H9 (cell line): ENCODE measurements at regions not wholly inside any gene's neighbourhood (a gene's known extent, or its start where the extent isn't known, plus 50 kb on each side); places are given as distances from the start of the nearest gene placed in this dataset.

Experiments used
- DNase-seq: peaks from one replicate; pipeline ENCODE4 v3.0.0-alpha.2; 2017
- H2AFZ ChIP-seq: one replicate; pipeline ENCODE4 v1.6.1; 2013; ENCODE audit warnings: mild to moderate bottlenecking, low read length, control low read depth, moderate library complexity
- H2AK5ac ChIP-seq: 2 replicates; pipeline ENCODE4 v1.6.1; 2013; ENCODE audit warnings: low read length, control low read depth, mixed read lengths; ENCODE audit not compliant: insufficient read length
- H2BK120ac ChIP-seq: one replicate; pipeline ENCODE4 v1.6.1; 2013; ENCODE audit warnings: low read depth, mild to moderate bottlenecking, low read length, control low read depth, inconsistent platforms; ENCODE audit not compliant: poor library complexity, severe bottlenecking
- H2BK12ac ChIP-seq: 2 replicates; pipeline ENCODE4 v1.6.1; 2013; ENCODE audit warnings: low read length, control low read depth, mixed read lengths, low read depth; ENCODE audit not compliant: insufficient read length
- H2BK15ac ChIP-seq: 2 replicates; pipeline ENCODE4 v1.6.1; 2013; ENCODE audit warnings: low read depth, low read length, control low read depth
- H2BK20ac ChIP-seq: one replicate; pipeline ENCODE4 v1.6.1; 2013; ENCODE audit warnings: low read depth, mild to moderate bottlenecking, low read length, control low read depth, inconsistent platforms; ENCODE audit not compliant: poor library complexity, severe bottlenecking
- H2BK5ac ChIP-seq: 2 replicates; pipeline ENCODE4 v1.6.1; 2013; ENCODE audit warnings: low read length, control low read depth, mixed read lengths; ENCODE audit not compliant: insufficient read length
- H3K14ac ChIP-seq: 2 replicates; pipeline ENCODE4 v1.6.1; 2013; ENCODE audit warnings: low read length, control low read depth; ENCODE audit not compliant: insufficient read depth
- H3K18ac ChIP-seq: 2 replicates; pipeline ENCODE4 v1.6.1; 2013; ENCODE audit warnings: low read depth, mild to moderate bottlenecking, mixed read lengths, low read length, control low read depth; ENCODE audit not compliant: insufficient read length
- H3K23ac ChIP-seq: 2 replicates; pipeline ENCODE4 v1.6.1; 2013; ENCODE audit warnings: low read length, control low read depth, mixed read lengths, low read depth; ENCODE audit not compliant: insufficient read length
- H3K23me2 ChIP-seq: 2 replicates; pipeline ENCODE4 v1.6.1; 2013; ENCODE audit warnings: low read depth, mild to moderate bottlenecking, mixed read lengths, low read length, control low read depth; ENCODE audit not compliant: insufficient read length, poor library complexity, severe bottlenecking
- H3K27ac ChIP-seq: 2 replicates; pipeline ENCODE4 v1.5.1; 2013; ENCODE audit warnings: low read length, control low read depth, mixed read lengths, low read depth; ENCODE audit not compliant: insufficient read length
- H3K27me3 ChIP-seq: 2 replicates; pipeline ENCODE4 v1.6.1; 2013; ENCODE audit warnings: low read length, control low read depth, inconsistent platforms; ENCODE audit not compliant: insufficient read depth
- H3K4ac ChIP-seq: 2 replicates; pipeline ENCODE4 v1.6.1; 2013; ENCODE audit warnings: low read depth, mild to moderate bottlenecking, control low read depth, inconsistent platforms, low read length, moderate library complexity
- H3K4me1 ChIP-seq: 2 replicates; pipeline ENCODE4 v1.6.1; 2013; ENCODE audit warnings: low read length, control low read depth, inconsistent platforms; ENCODE audit not compliant: insufficient read depth
- H3K4me2 ChIP-seq: 2 replicates; pipeline ENCODE4 v1.6.1; 2013; ENCODE audit warnings: low read length, control low read depth, mixed read lengths; ENCODE audit not compliant: insufficient read length, insufficient read depth
- H3K56ac ChIP-seq: 2 replicates; pipeline ENCODE4 v1.6.1; 2013; ENCODE audit warnings: low read depth, mild to moderate bottlenecking, mixed read lengths, low read length, control low read depth; ENCODE audit not compliant: insufficient read length
- H3K79me1 ChIP-seq: 2 replicates; pipeline ENCODE4 v1.6.1; 2013; ENCODE audit warnings: low read depth, mild to moderate bottlenecking, moderate library complexity, low read length, control low read depth, inconsistent platforms; ENCODE audit not compliant: insufficient read depth, poor library complexity, severe bottlenecking
- H3K79me2 ChIP-seq: 2 replicates; pipeline ENCODE4 v1.6.1; 2013; ENCODE audit warnings: low read length, control low read depth, inconsistent platforms; ENCODE audit not compliant: insufficient read depth
- H3K9ac ChIP-seq: 2 replicates; pipeline ENCODE4 v1.6.1; 2013; ENCODE audit warnings: low read length, control low read depth, mixed read lengths; ENCODE audit not compliant: insufficient read length; ENCODE audit errors: extremely low read depth
- H3K9me3 ChIP-seq: one replicate; pipeline ENCODE4 v1.6.1; 2013; ENCODE audit warnings: low read depth, low read length, inconsistent platforms; ENCODE audit not compliant: control insufficient read depth
- H3T11ph ChIP-seq: one replicate; pipeline ENCODE4 v1.6.1; 2013; ENCODE audit warnings: mild to moderate bottlenecking, low read length, control low read depth, inconsistent platforms
- H4K20me1 ChIP-seq: one replicate; pipeline ENCODE4 v1.6.1; 2013; ENCODE audit not compliant: control insufficient read depth, insufficient read length, insufficient read depth
- H4K5ac ChIP-seq: 2 replicates; pipeline ENCODE4 v1.6.1; 2013; ENCODE audit warnings: low read depth, mild to moderate bottlenecking, mixed read lengths, low read length, control low read depth; ENCODE audit not compliant: insufficient read length
- H4K8ac ChIP-seq: replicated peaks from 2 replicates; pipeline ENCODE4 v1.6.1; 2013; ENCODE audit warnings: low read length, control low read depth, mixed read lengths, low read depth; ENCODE audit not compliant: insufficient read length
- H4K91ac ChIP-seq: 2 replicates; pipeline ENCODE4 v1.6.1; 2013; ENCODE audit warnings: low read depth, mild to moderate bottlenecking, moderate library complexity, mixed read lengths, low read length, control low read depth; ENCODE audit not compliant: insufficient read length
- H3K27ac Mint-ChIP-seq, 3 experiments: 2 replicates in 2 of 3; 3 replicates in 1 of 3; pipeline ENCODE4 v1.8.0; 2020 to 2021; ENCODE audit warnings: mixed read lengths in 3 of 3, mild to moderate bottlenecking in 1 of 3, moderate library complexity in 1 of 3
- H3K27me3 Mint-ChIP-seq: 2 replicates; pipeline ENCODE4 v1.8.0; 2021; ENCODE audit warnings: low read depth, mild to moderate bottlenecking, moderate library complexity, mixed read lengths
- H3K36me3 Mint-ChIP-seq, 3 experiments: 2 replicates in 2 of 3; 3 replicates in 1 of 3; pipeline ENCODE4 v1.8.0; 2020 to 2021; ENCODE audit warnings: low read depth in 3 of 3, mixed read lengths in 3 of 3; ENCODE audit not compliant: insufficient read depth in 1 of 3
- H3K4me1 Mint-ChIP-seq, 2 experiments: 2 replicates each; pipeline ENCODE4 v1.8.0; 2020; ENCODE audit warnings: mixed read lengths in 2 of 2
- H3K4me3 Mint-ChIP-seq, 2 experiments: 2 replicates in 1 of 2; 3 replicates in 1 of 2; pipeline ENCODE4 v1.8.0; 2020 to 2021; ENCODE audit warnings: mild to moderate bottlenecking in 2 of 2, mixed read lengths in 2 of 2, moderate library complexity in 1 of 2
- H3K9me3 Mint-ChIP-seq, 2 experiments: 2 replicates in 1 of 2; 3 replicates in 1 of 2; pipeline ENCODE4 v1.8.0; 2020; ENCODE audit warnings: mild to moderate bottlenecking in 2 of 2, mixed read lengths in 2 of 2, moderate library complexity in 1 of 2
- CTCF ChIP-seq: fragments of 200-600 bp; sonication (generic); conservative IDR thresholded peaks from 3 replicates; pipeline ENCODE4 v1.8.0; 2021; ENCODE audit warnings: antibody characterized with exemption, mild to moderate bottlenecking
- WGBS: extraction: QIAGEN DNeasy Blood & Tissue Kit; methylation state at CpG from one replicate; pipeline ENCODE4 v1.1.7; 2013; ENCODE audit warnings: missing lambda C conversion rate, low lambda C conversion rate, mixed read lengths; ENCODE audit not compliant: insufficient read length; ENCODE audit errors: extremely low coverage; 5-methylcytosine and 5-hydroxymethylcytosine counted together

GRCh38 chr10:36578306-36578705 lies 547.1 kb upstream of the ANKRD30A start:
- no peak overlapping the region for H4K5ac ChIP-seq
- H3K9ac ChIP-seq, result no peak overlapping the region
- H3K9me3 ChIP-seq, result no peaks in the 10 kb centered on the region
- no peaks in the 10 kb centered on the region for H3K4me1 ChIP-seq
- H2AFZ ChIP-seq, result no peak overlapping the region
- no peak overlapping the region for H2BK15ac ChIP-seq
- H2BK120ac ChIP-seq, result no peak overlapping the region
- no peak overlapping the region for H2BK12ac ChIP-seq
- no peak for DNase-seq
- H4K20me1 ChIP-seq, result no peaks in the 10 kb centered on the region
- no peak overlapping the region for H4K8ac ChIP-seq
- no peak overlapping the region for H2BK20ac ChIP-seq
- no peaks in the 10 kb centered on the region for H3K79me1 ChIP-seq
- H3K4ac ChIP-seq, result no peak overlapping the region
- H4K91ac ChIP-seq, result no peak overlapping the region
- Mint-ChIP-seq H3K4me3 (no peak overlapping the region), H3K27ac (no peak overlapping the region), H3K4me1 (no peaks in the 10 kb centered on the region), H3K27me3 (no peaks in the 10 kb centered on the region), H3K36me3 (peaks cover 0 to 2% (median 0%) of the 10 kb centered on the region in 3 experiments; a peak in 1 of 7 replicates), H3K9me3 (peaks cover 0 to 2% of the 10 kb centered on the region in 2 experiments; a peak in 2 of 5 replicates)
- H2AK5ac ChIP-seq, result no peak overlapping the region
- no peak overlapping the region for H3K56ac ChIP-seq
- no peaks in the 10 kb centered on the region for H3K27me3 ChIP-seq
- no peak overlapping the region for H3K4me2 ChIP-seq
- H2BK5ac ChIP-seq, result no peak overlapping the region
- no peaks in the 10 kb centered on the region for H3K23me2 ChIP-seq
- no peak for TF ChIP-seq CTCF
- WGBS, result no CpG with 5 or more reads among the region's 5 CpGs
- H3K18ac ChIP-seq, result no peak overlapping the region
- H3K14ac ChIP-seq, result no peak overlapping the region
- H3K23ac ChIP-seq, result no peak overlapping the region
- H3T11ph ChIP-seq, result no peak overlapping the region
- no peaks in the 10 kb centered on the region for H3K79me2 ChIP-seq
- no peak overlapping the region for H3K27ac ChIP-seq
